OCI-LY7 (cell line): ENCODE measurements at regions not wholly inside any gene's neighbourhood (a gene's known extent, or its start where the extent isn't known, plus 50 kb on each side); places are given as distances from the start of the nearest gene placed in this dataset.

ENCODE experiments used
- BruUV-seq: library from RNA; stranded (reverse); fragments of 400-500 nt; replicated peaks from 2 replicates; lab custom pipeline; 2021; lab: Mats Ljungman, UMichigan
- CTCF ChIA-PET: fragments of 300-600 bp; sonication (Branson Sonifier 250); formaldehyde crosslinking; loops from one replicate; lab custom pipeline; 2022; ENCODE audit warnings: antibody characterized with exemption; ENCODE audit not compliant: unreplicated experiment; lab: Charles Lee
- POLR2A ChIA-PET: fragments of 300-600 bp; sonication (Branson Sonifier 250); formaldehyde crosslinking; loops from one replicate; lab custom pipeline; 2022; ENCODE audit warnings: antibody characterized with exemption; lab: Charles Lee
- DNase-seq: peaks from one replicate; pipeline ENCODE4 v3.0.0-alpha.2; 2015; ENCODE audit warnings: low spot score
- H2AFZ ChIP-seq: fragments of 200-600 bp; sonication (generic), shearing (Covaris generic); 2 replicates; pipeline ENCODE4 v1.6.1; 2014; ENCODE audit warnings: mild to moderate bottlenecking, antibody characterized with exemption, low read length, moderate library complexity
- H3K27ac ChIP-seq: fragments of 200-600 bp; sonication (generic); 2 replicates; pipeline ENCODE4 v1.5.1; 2014; ENCODE audit warnings: mixed run types, low read depth, mild to moderate bottlenecking, moderate library complexity, low read length, inconsistent platforms; ENCODE audit not compliant: poor library complexity, severe bottlenecking
- H3K36me3 ChIP-seq: fragments of 200-600 bp; sonication (generic); 2 replicates; pipeline ENCODE4 v1.6.1; 2014; ENCODE audit warnings: mild to moderate bottlenecking, antibody characterized with exemption, low read length, moderate library complexity, mixed read lengths; ENCODE audit not compliant: insufficient read depth
- H3K4me1 ChIP-seq: fragments of 200-600 bp; sonication (generic); 2 replicates; pipeline ENCODE4 v1.5.1; 2014; ENCODE audit warnings: mild to moderate bottlenecking, low read length; ENCODE audit not compliant: insufficient read depth, poor library complexity, severe bottlenecking
- H3K4me2 ChIP-seq: fragments of 200-600 bp; sonication (generic); 2 replicates; pipeline ENCODE4 v1.6.1; 2014; ENCODE audit warnings: mild to moderate bottlenecking, low read length
- H3K4me3 ChIP-seq: fragments of 200-600 bp; sonication (generic); 2 replicates; pipeline ENCODE4 v1.5.1; 2014; ENCODE audit warnings: mild to moderate bottlenecking, low read depth, low read length; ENCODE audit not compliant: poor library complexity, severe bottlenecking
- H3K79me2 ChIP-seq: fragments of 200-600 bp; sonication (generic); 2 replicates; pipeline ENCODE4 v1.6.1; 2016; ENCODE audit warnings: low read depth, mild to moderate bottlenecking, low read length, moderate library complexity, mixed read lengths; ENCODE audit not compliant: insufficient read depth
- H3K9me2 ChIP-seq: fragments of 200-600 bp; sonication (generic); 2 replicates; pipeline ENCODE4 v1.6.1; 2016; ENCODE audit warnings: mild to moderate bottlenecking, low read length, mixed read lengths; ENCODE audit not compliant: insufficient read depth
- H3K9me3 ChIP-seq: fragments of 200-600 bp; sonication (generic); 2 replicates; pipeline ENCODE4 v1.6.1; 2014; ENCODE audit warnings: mild to moderate bottlenecking, mixed run types, low read length, mixed read lengths
- H4K20me1 ChIP-seq: fragments of 200-600 bp; sonication (generic); 2 replicates; pipeline ENCODE4 v1.6.1; 2014; ENCODE audit warnings: mild to moderate bottlenecking, antibody characterized with exemption, low read length, moderate library complexity, mixed read lengths; ENCODE audit not compliant: insufficient read depth
- EZH2phosphoT487 ChIP-seq: fragments of 200-600 bp; sonication (generic); IDR thresholded peaks from 2 replicates; pipeline ENCODE4 v1.6.1; 2018; ENCODE audit warnings: low read depth, borderline replicate concordance, mild to moderate bottlenecking, mixed run types, antibody characterized with exemption, low read length, moderate library complexity, mixed read lengths
- intact Hi-C: fragments of 100-400 bp; cut with micrococcal nuclease; formaldehyde crosslinking; loops from one replicate; pipeline ENCODE4 v1.10.0; 2022; ENCODE audit not compliant: unreplicated experiment
- TF ChIP-seq, protein P1 (sequence below): fragments of 200-600 bp; sonication (generic); conservative IDR thresholded peaks from 2 replicates; pipeline ENCODE4 v1.5.1; 2014; ENCODE audit warnings: mild to moderate bottlenecking, antibody characterized with exemption, low read length, moderate library complexity, mixed read lengths

DNA sequence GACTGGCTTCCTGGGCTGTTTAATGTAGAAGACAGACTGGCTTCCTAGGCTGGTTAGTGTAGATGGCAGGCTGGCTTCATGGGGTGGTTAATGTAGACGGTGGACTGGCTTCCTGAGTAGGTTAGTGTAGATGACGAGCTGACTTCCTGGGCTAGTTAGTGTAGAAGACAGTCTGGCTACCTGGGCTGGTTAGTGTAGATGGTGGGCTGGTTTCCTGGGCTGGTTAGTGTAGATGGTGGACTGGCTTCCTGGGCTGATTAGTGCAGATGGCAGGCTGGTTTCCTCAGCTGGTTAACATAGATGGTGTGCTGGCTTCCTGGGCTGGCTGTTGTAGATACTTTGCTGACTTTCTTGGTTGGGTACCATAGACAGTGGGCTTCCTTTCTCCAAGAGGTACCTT is 122.9 kb upstream of the PPP2R2D start:
- Histone ChIP-seq H3K9me3 (0 out of 2 replicates have a peak, but pooled peaks cover 8% of the 10 kb centered on the region), H3K79me2 (no peaks in the 10 kb centered on the region), H3K27ac (no peak overlapping the region), H3K9me2 (no peaks in the 10 kb centered on the region), H3K4me2 (no peak overlapping the region), H3K36me3 (no peaks in the 10 kb centered on the region), H3K4me1 (no peaks in the 10 kb centered on the region), H2AFZ (no peak overlapping the region), H4K20me1 (no peaks in the 10 kb centered on the region), H3K4me3 (no peak overlapping the region)
- no peak for DNase-seq
- ChIA-PET POLR2A (no interaction called here), CTCF (no interaction called here)
- TF ChIP-seq, protein P1, sequence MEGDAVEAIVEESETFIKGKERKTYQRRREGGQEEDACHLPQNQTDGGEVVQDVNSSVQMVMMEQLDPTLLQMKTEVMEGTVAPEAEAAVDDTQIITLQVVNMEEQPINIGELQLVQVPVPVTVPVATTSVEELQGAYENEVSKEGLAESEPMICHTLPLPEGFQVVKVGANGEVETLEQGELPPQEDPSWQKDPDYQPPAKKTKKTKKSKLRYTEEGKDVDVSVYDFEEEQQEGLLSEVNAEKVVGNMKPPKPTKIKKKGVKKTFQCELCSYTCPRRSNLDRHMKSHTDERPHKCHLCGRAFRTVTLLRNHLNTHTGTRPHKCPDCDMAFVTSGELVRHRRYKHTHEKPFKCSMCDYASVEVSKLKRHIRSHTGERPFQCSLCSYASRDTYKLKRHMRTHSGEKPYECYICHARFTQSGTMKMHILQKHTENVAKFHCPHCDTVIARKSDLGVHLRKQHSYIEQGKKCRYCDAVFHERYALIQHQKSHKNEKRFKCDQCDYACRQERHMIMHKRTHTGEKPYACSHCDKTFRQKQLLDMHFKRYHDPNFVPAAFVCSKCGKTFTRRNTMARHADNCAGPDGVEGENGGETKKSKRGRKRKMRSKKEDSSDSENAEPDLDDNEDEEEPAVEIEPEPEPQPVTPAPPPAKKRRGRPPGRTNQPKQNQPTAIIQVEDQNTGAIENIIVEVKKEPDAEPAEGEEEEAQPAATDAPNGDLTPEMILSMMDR: no peak
- no peak for TF ChIP-seq EZH2phosphoT487
- no TSS peak for BruUV-seq
- intact Hi-C loops: no loop called here

DNA sequence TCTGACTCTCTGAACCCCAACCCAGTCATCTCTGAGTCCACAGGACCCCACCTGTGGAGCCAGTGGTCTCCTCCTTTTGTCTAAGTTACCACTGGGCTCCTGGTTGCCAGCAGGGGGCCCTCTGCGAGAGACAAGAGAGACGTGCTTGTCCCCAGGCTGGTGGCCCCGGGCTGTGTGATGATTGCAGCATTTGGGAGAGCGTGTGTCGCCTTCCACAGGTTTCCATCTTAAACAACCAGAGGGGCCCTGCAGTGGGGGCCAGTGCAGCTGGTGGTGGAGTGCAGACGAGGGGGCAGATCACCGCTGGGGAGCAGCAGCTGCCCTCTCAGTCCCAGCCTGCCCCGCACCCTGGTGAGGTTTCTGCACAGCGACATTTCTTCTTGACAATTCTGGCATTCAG is 122.4 kb upstream of the PPP2R2D start:
- no peak overlapping the region for H3K4me2 ChIP-seq
- no peaks in the 10 kb centered on the region for H3K36me3 ChIP-seq
- ChIA-PET POLR2A (no interaction called here), CTCF (no interaction called here)
- no peak overlapping the region for H2AFZ ChIP-seq
- no peaks in the 10 kb centered on the region for H3K9me2 ChIP-seq
- H4K20me1 ChIP-seq: no peaks in the 10 kb centered on the region
- TF ChIP-seq, protein P1: no peak
- no peak for TF ChIP-seq EZH2phosphoT487
- DNase-seq: no peak
- 0 out of 2 replicates have a peak, but pooled peaks cover 8% of the 10 kb centered on the region for H3K9me3 ChIP-seq
- BruUV-seq: no TSS peak
- H3K79me2 ChIP-seq: no peaks in the 10 kb centered on the region
- intact Hi-C loops: no loop called here
- no peak overlapping the region for H3K4me3 ChIP-seq
- H3K27ac ChIP-seq: no peak overlapping the region
- no peaks in the 10 kb centered on the region for H3K4me1 ChIP-seq

DNA sequence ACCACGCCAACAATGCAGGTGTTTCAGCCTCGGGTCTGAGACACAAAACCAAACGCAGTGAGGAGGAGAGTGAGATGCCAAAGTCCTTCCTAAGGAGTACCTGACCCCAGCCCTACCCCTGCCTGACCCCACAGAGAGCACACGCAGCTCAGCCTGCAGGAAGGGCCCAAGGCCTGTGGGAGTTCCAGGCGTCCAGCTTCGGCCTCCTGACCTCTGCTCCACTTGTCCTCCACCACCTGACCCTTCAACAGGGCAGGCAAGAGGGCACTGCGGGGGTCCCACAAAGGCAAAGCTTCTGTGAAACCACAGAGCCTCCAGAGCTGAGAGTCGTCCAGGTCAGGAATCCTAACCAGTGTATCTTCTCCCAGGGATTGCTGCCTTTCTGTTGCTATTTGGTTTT is 122.0 kb upstream of the PPP2R2D start:
- ChIA-PET CTCF (no interaction called here), POLR2A (no interaction called here)
- no peaks in the 10 kb centered on the region for H4K20me1 ChIP-seq
- no peaks in the 10 kb centered on the region for H3K79me2 ChIP-seq
- no peaks in the 10 kb centered on the region for H3K36me3 ChIP-seq
- no peak for DNase-seq
- H3K4me2 ChIP-seq: no peak overlapping the region
- no peaks in the 10 kb centered on the region for H3K4me1 ChIP-seq
- no peak overlapping the region for H3K27ac ChIP-seq
- H3K4me3 ChIP-seq: no peak overlapping the region
- no peak overlapping the region for H2AFZ ChIP-seq
- H3K9me2 ChIP-seq: no peaks in the 10 kb centered on the region
- BruUV-seq: no TSS peak
- intact Hi-C loops: no loop called here
- TF ChIP-seq, protein P1: no peak
- no peak for TF ChIP-seq EZH2phosphoT487
- H3K9me3 ChIP-seq: 0 out of 2 replicates have a peak, but pooled peaks cover 8% of the 10 kb centered on the region
